ENCODE measurements at regions not wholly inside any gene's neighbourhood (a gene's known extent, or its start where the extent isn't known, plus 50 kb on each side); places are given as distances from the start of the nearest gene placed in this dataset.

DNA sequence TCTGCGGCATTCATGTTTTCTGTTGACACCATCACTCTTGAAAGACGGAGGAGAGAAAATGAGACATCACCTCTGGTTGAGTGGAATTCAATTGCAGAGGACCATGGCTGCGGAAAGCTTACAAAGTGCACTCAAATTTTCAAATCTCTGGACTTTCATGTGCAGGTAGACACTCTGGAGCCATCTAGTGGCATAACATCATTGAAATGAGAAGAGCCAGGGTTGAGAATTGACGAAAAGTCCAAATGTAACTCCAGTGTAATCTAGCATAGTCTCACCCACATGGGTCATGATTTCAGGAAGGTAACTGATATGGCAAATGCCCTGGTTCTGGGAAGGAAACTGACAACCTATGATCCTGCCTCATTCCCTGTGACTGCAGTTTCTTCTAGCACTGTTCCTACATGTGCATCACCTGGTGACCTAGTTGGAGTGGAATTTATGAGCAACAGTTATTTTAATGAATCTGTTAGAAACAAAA, 687.8 kb downstream of the KCNA4 start:
- TF ChIP-seq, protein P1, sequence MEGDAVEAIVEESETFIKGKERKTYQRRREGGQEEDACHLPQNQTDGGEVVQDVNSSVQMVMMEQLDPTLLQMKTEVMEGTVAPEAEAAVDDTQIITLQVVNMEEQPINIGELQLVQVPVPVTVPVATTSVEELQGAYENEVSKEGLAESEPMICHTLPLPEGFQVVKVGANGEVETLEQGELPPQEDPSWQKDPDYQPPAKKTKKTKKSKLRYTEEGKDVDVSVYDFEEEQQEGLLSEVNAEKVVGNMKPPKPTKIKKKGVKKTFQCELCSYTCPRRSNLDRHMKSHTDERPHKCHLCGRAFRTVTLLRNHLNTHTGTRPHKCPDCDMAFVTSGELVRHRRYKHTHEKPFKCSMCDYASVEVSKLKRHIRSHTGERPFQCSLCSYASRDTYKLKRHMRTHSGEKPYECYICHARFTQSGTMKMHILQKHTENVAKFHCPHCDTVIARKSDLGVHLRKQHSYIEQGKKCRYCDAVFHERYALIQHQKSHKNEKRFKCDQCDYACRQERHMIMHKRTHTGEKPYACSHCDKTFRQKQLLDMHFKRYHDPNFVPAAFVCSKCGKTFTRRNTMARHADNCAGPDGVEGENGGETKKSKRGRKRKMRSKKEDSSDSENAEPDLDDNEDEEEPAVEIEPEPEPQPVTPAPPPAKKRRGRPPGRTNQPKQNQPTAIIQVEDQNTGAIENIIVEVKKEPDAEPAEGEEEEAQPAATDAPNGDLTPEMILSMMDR (IDR thresholded peaks at IDR 0.05) = no peak
- ATAC-seq (no peak), DNase-seq (no peak)
- intact Hi-C loops (cut with micrococcal nuclease) = no loop called here
- Mint-ChIP-seq H3K27ac (no peak overlapping the region), H3K4me3 (no peak overlapping the region), H3K27me3 (no peaks in the 10 kb centered on the region), H3K9me3 (peaks cover 1% of the 10 kb centered on the region), H3K4me1 (ENCODE audit: low read depth) (no peaks in the 10 kb centered on the region), H3K36me3 (ENCODE audit: low read depth) (no peaks in the 10 kb centered on the region)
- ChIA-PET CTCF (interaction anchor here (1.7 to 2.2 kb wide), 2 partner anchors 12 to 15 kb away, joined by 7 to 8 read pairs; no protein-coding TSS in a partner anchor), POLR2A (no interaction called here)

DNA sequence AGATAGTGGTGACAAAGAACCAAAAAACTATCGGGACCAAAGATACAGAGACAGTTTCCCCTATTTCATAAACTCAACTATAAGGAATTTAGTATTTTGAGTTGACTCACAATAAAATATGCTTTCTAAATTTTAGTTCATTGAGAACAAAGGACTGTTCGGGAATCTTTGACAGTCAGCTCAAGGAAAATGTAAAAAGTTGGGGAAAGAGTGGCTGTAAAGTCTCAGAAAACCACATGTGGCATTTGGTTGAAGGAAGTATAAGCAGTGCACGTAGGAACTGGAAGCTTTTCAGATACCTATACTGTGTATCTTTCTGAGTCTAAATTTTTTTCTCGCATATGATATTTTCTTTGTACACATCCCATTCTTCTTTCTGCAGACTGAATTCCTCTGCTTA, 688.9 kb downstream of the KCNA4 start:
- POLR2A ChIA-PET = no interaction called here
- H3K27ac Mint-ChIP-seq = no peak overlapping the region
- H3K36me3 Mint-ChIP-seq (ENCODE audit: low read depth) = no peaks in the 10 kb centered on the region
- peaks cover 1% of the 10 kb centered on the region for H3K9me3 Mint-ChIP-seq
- H3K4me3 Mint-ChIP-seq = no peak overlapping the region
- intact Hi-C loops (cut with micrococcal nuclease) = no loop called here
- CTCF ChIA-PET = interaction anchor here (2.2 kb wide), 1 partner anchor 16 kb away, joined by 8 read pairs; no protein-coding TSS in a partner anchor
- no peaks in the 10 kb centered on the region for H3K4me1 Mint-ChIP-seq (ENCODE audit: low read depth)
- no peaks in the 10 kb centered on the region for H3K27me3 Mint-ChIP-seq
- ATAC-seq (no peak), DNase-seq (no peak)
- TF ChIP-seq, protein P1 (IDR thresholded peaks at IDR 0.05) = no peak

DNA sequence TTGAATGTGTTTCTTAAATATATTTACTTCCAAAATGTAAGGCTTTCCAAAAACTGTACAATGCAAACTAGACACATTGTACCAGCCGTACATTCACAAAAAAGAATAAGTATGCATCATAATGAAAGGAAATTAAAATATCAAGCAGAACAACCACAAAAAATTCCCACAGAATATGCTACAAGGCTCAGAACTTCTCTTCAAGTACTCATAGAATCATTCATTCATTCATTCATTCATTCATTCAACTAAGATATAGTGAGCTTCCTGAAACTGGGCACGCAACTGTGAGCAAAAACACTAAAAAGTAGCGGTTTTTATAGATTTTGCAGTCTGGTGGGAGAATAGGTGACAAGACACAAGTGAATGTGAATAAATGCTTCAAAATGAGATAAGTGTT, 690.1 kb downstream of the KCNA4 start:
- no peaks in the 10 kb centered on the region for H3K4me1 Mint-ChIP-seq (ENCODE audit: low read depth)
- intact Hi-C loops (cut with micrococcal nuclease) = no loop called here
- ATAC-seq = no peak
- H3K36me3 Mint-ChIP-seq (ENCODE audit: low read depth) = no peaks in the 10 kb centered on the region
- H3K27ac Mint-ChIP-seq = no peak overlapping the region
- H3K4me3 Mint-ChIP-seq = no peak overlapping the region
- H3K27me3 Mint-ChIP-seq = no peaks in the 10 kb centered on the region
- ChIA-PET CTCF (no interaction called here), POLR2A (no interaction called here)
- TF ChIP-seq, protein P1 (IDR thresholded peaks at IDR 0.05) = no peak
- peaks cover 1% of the 10 kb centered on the region for H3K9me3 Mint-ChIP-seq
- no peak for DNase-seq

DNA sequence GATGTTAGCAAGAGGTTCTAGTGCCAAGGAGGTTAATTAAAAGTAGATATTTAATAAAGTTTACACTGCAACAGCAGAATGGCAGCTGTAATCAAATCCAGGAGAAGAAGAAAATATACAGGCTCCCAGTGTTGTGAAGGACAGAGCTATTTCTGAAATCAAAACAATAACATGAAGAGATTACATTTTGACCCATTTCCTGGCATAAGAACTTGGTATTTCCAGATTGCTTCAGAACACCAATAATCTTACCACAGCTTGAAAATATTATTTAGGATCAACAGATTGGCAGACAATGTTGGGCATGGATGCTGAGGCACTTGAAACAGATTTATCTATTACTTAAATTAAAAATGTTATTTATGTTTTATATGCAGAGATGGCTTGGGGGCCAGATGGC, 692.5 kb downstream of the KCNA4 start:
- no peak for ATAC-seq
- CTCF ChIA-PET = interaction anchor here (1.2 kb wide), 1 partner anchor 19 kb away, joined by 5 read pairs; no protein-coding TSS in a partner anchor
- POLR2A ChIA-PET = no interaction called here
- Mint-ChIP-seq H3K27me3 (no peaks in the 10 kb centered on the region), H3K27ac (no peak overlapping the region), H3K4me3 (no peak overlapping the region), H3K4me1 (ENCODE audit: low read depth) (no peaks in the 10 kb centered on the region), H3K9me3 (no peaks in the 10 kb centered on the region), H3K36me3 (ENCODE audit: low read depth) (no peaks in the 10 kb centered on the region)
- no peak for DNase-seq
- TF ChIP-seq, protein P1 (IDR thresholded peaks at IDR 0.05) = no peak
- intact Hi-C loops (cut with micrococcal nuclease) = no loop called here

DNA sequence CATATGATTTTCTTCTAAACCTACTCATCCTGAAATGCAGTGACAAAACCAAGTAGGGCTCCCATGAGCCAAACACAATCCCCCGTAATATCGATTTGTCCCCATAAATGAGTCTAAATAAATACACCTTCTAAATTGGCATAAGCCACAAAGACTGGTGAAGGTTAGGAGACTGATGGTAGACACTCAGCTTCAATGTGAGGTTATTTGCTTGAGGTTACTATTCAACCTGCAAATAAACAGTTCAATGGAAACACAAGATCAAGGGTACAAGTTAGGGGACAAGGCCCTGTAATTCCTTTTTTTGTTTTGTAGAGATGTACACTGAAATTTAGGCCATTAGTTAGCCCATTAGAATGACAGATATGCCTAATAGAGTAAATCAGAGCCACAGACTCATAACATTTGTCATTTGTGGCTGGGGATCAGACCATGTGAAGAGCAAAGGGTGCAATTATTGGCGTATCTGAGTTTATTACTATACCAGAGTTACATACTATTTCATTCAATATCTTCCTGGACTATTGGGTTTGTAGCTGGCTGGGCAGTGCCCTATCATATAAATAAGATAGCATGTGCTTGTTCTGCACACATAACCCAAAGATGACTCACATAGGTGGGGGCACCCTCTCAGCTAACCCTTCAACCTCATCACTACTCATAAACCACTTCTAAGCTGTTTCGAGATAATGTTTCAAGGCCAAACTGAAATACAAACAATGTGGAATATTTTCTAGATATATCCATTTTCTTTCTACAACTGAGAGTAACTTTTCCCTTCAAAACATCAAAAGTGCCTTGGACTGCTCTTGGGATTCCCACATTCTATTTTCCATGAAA, 695.3 kb downstream of the KCNA4 start:
- H3K27ac Mint-ChIP-seq = no peak overlapping the region
- H3K36me3 Mint-ChIP-seq (ENCODE audit: low read depth) = no peaks in the 10 kb centered on the region
- POLR2A ChIA-PET = no interaction called here
- H3K4me1 Mint-ChIP-seq (ENCODE audit: low read depth) = no peaks in the 10 kb centered on the region
- ATAC-seq = no peak
- H3K4me3 Mint-ChIP-seq = no peak overlapping the region
- no peaks in the 10 kb centered on the region for H3K27me3 Mint-ChIP-seq
- peaks cover 2% of the 10 kb centered on the region for H3K9me3 Mint-ChIP-seq
- DNase-seq = no peak
- CTCF ChIA-PET = no interaction called here
- TF ChIP-seq, protein P1 (IDR thresholded peaks at IDR 0.05) = no peak
- intact Hi-C loops (cut with micrococcal nuclease) = no loop called here

All from activated CD8-positive, alpha-beta T cell treated with anti-CD3 and anti-CD28 coated beads for 36 hours (primary cell).